GM19239 (cell line): ENCODE measurements at regions not wholly inside any gene's neighbourhood (a gene's known extent, or its start where the extent isn't known, plus 50 kb on each side); places are given as distances from the start of the nearest gene placed in this dataset.
"Not testable (repeated sequence)": the region's sequence is repeated elsewhere in the genome, so short reads cannot be mapped to it uniquely, and the experiment has no call there.

Source experiments
- DNase-seq: peaks from one replicate; pipeline ENCODE4 v3.0.0; 2011; ENCODE audit warnings: low spot score; ENCODE audit not compliant: insufficient read length
- FAIRE-seq: peaks from 2 replicates; lab custom pipeline; 2011; peaks lifted over from hg19 to GRCh38; lab: Jason Lieb, UNC

DNA sequence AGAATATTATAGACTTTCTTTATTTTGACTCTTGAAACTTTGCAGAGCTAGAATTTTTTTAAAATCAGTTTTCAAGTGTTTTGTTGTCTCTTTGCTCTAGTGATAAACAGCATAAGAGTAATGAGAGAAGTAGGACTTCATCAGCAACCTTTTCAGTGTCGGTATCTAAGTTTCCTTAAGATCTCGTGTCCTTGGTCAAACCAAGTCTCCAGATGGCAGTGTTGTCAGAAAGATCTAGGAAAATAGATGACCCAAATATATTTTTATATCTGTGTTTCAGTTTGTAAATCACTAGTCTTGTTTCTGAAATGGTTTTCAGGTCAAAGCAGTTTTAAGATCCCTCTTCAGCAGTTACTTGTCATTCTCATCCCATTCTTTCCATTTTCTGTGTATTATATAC, 438.3 kb downstream of the RAPGEF2 start:
- DNase-seq (no peak), FAIRE-seq (no peak)

DNA sequence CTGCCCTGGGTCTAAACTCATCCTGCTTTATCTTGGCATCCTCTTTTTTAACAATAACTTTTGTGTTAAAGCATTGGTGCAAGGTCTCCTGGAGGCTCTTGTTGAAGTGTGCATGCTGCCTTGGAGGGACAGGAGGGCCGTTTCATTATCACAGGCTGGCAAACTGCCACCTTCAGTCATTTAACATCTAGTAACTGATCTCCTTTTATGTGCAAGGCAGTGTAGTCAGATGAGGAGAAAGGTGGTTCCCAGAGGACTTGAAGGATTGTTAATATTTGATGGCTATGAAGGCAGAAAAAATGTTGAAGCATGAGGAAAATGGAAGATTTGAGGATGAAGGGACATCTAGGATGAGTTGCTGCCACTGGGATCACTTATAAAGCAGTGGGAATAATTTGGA, 439.4 kb downstream of the RAPGEF2 start:
- DNase-seq (no peak), FAIRE-seq (no peak)

DNA sequence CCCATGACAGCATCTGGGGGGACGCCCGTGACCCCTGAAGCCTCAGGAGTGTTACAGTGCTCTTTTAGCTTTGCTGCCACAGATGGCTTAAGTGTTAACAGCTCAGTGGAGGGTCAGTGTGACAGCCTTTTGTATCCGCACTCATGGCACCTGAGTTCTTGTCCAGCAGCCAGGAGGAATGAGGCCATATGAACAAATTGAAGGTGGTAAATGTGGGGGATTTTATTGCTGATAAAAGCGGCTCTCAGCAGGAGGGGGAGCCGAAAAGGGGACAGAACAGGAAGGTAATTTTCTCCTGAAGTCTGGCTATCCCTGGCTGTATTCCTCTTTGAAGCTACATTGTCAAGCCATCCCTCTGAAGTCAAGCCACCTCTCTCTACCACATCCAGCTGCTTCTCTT, 441.0 kb downstream of the RAPGEF2 start:
- no peak for FAIRE-seq
- DNase-seq, result no peak

DNA sequence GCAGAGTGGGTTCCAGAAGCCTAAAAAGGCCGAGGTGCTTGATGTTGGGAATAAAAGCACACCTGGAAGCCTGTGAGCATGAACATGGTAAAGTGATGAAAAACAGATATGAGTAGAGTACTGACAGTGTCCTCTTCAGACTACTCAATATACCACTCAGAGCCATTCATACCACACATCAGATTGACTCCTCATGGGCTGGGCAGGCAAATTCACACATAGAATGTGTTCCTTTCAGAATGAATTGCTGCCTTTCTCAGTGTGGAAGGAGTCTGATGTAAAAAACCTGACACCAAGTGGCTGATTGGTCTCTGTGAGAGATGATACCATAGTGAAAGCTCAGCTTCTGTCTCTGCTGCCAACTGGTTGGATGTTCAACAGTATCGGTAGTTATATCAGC, 442.7 kb downstream of the RAPGEF2 start:
- FAIRE-seq, result no peak
- no peak for DNase-seq

DNA sequence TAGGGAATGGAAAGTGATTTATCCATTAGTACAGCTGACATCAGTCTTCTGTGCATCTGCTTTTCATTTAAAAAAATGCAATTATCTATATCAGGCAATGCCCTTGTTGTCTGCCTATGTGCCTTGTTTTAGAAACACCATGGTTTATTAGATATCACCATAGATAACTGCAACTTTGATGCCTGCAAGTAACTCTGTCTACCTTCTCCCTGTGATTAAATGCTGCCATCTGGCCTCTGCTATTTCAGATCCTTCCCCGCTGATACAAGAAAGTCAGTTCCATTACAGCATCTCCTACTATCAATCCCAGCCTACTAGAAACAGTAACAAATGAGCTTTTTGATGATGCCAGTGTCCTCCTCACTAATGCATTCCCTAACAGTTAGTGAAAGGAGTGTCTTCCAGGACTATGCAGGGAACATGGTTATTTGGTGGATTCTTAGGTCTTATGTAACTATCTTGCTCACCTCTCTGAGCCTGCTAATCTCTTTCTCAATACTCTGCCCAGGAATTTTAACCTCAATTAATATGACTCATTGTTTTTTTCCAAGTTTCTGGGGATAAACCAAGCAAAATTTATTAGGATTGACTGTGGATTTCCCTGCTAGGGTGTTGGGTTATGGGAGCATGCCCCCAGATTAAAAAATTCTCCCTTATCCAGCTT, 444.9 kb downstream of the RAPGEF2 start:
- FAIRE-seq, result no peak
- no peak for DNase-seq

DNA sequence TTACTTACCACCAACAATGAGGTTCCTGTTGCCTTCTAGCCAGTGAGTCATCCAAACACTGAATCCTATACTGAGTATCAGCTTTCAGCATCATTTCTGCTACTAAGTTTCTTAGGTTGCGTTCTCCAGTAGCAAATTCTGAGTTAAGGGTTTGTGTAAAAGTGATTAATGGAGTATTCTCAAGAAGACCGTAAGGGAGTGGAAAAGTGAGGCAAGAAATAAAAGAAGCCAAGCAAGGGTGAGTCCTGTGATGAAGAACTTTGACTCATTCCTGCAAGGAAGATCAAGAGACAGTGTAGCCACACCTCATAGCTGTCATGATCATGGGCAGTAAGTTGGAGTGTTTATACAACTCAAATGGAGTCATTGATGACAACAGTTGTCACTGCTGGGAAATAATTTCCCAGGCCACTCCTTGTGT, 446.2 kb downstream of the RAPGEF2 start:
- FAIRE-seq (no peak), DNase-seq (no peak)

DNA sequence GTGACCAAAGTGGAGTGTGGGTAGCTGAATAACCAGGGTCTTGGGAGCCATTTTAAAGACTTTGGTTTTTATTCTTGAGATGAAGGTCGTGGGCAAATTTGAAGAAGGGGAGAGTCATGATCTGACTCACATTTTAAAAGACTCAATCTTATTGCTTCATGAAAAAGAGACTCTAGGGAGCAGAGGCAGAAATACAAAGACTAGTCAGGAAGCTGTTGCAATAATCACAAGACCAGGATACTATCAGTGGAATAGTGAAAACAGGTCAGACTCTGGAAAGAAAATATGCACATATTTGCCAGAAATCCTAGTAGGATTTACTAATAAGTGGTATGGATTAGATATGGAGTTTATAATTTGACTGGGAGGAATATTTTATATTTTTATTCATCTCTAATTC, 448.4 kb downstream of the RAPGEF2 start:
- DNase-seq, result no peak
- FAIRE-seq, result no peak

DNA sequence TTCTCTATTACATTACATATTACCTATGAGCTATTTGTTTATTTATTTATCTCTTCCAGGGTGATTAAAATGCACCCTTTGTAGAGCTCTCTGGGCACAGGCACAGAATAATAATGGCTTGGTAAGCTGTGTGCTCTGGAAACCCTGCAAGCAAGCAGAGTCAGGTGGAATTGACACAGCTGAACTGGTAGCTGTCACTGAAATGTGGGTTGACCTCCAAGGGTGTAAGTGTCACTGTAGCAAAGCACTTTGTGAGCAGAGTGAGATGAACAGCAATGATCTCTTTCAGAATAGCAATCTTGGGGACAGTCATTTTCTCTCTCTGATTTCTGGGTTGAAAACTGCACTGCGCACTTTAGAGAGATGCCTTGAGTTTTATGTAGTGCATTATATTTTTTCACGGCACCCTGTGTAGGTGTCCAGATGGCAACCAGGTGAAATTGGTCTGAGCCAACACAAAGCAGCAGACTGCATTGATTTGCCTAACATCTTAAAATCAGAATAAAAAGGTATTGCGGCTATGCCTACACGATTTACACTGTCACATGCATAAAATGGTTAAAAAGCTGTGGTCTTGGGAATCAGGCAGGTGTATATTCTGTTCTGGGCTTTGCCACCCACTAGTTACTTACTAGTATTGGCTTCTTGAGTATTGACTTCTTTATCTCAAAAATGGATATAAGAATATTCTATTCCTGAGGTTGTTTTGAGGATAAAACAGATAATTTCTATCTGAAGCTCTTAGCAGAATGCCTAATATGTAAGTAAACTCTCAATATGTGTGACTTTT, 450.3 kb downstream of the RAPGEF2 start:
- FAIRE-seq, result no peak
- DNase-seq, result no peak

DNA sequence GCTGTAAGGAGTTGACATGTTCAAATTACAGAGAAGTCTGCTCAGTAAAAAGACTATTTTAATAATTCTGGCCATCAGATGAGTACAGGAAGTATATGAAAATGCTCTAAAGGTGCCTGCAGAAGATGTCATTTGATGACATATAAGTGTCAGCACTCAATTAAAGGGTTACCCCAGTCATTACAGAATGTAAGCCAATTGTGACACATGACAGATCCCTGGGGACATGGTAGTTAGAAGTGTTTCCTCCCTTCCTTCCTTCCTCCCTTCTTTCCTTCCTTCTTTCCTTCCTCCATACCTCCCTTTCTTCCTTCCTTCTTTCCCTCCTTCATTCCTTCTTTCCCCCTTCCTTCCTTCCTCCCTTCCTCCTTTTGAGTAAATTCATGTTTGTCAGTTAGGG, 453.0 kb downstream of the RAPGEF2 start:
- FAIRE-seq (no peak), DNase-seq (no peak)

DNA sequence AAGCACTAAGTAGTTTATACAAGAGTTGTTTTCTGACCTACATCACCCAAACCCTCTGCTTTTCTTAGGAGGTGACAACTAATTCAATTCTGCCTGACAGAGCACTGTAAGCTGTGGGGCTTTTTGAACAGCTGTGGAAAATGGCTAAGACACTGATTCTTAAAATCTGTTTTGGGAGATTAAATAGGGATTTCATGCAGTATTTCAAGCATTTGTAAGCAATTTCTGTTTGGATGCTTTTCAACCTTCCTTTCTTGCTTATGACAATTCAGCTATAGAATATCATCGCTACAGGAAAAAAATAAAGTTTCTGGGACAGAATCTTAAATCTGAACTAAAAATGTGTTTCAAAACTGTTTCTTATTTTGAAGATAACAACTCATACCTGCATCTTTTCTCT, 459.5 kb downstream of the RAPGEF2 start:
- FAIRE-seq, result no peak

DNA sequence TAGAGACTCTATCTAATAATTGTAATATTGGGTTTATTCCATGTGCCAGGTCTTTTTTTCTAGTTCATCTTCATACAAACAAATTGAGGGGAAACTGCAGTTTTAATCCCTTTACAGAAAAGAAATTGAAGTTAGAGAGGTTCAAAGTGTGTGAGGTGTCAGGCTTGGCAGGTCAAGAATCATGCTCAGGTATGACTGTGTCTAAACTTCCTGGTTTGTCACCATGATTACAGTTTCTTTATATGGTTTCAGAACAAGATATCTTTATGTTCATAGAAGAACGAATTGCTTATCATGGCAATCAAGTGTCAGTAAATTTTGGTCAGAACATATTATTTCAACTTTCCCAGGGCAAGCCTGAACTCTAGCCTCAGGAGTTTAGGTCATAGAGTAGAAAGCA, 460.4 kb downstream of the RAPGEF2 start:
- FAIRE-seq (no peak), DNase-seq (no peak)

More for the DNA sequence above, 459.5 kb downstream of the RAPGEF2 start:
- DNase-seq, result no peak

DNA sequence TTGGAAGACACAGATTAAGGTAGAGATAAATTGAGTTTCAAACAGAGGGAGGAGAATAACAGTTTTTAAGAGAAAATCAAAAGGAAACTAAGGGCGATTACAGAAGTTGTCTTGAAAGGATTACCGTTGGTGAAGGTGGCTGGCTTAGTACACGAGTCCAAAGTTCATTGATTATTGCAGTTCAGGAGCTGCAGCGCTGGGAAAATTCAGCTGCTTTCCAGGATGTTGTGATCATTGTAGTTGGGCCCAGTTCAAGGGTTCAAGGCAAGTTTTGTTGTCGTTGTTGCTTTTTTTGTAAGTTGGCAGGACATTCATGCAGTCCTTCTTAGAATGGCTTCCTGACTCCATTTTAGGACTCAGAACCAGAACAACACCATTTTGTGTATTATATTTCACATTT, 461.7 kb downstream of the RAPGEF2 start:
- DNase-seq (no peak), FAIRE-seq (no peak)

DNA sequence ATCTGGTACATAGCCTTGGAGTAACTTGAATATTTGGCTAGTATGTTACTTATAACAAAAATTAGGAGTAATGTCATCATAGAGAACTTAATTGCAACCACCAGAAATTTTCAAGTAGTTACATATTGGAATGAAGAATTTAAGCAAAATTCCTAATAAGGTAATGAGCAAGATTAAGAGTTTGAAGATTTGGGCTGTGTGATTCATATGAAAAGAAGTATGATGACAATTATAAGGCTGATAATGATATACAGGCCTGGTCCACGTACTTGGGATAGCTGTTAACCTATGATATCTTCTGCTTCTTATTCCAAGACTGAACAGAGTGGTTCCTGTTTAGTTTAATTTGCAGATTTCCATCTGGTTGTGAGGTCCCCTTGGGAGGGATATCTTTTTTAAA, 463.9 kb downstream of the RAPGEF2 start:
- FAIRE-seq, result no peak
- DNase-seq, result no peak

DNA sequence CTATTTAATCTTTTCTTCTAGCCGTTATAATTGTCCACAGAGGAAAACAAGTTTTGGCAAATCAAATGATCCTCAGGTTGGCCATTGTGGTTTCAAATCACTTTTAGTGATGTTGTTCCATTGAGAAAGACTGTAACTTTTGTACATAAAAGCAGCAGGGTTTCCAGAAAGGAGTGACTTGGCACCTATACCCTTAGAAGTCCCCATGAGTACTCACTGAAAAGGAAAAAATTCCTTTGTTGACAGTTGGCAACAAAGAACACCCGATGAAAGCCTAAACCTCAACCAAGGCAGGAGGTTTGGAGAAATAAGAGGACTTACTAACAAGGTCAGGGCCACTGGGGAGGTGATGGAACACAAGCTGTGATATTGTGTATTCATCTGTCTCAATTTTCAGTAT, 474.4 kb downstream of the RAPGEF2 start:
- FAIRE-seq, result no peak
- no peak for DNase-seq

DNA sequence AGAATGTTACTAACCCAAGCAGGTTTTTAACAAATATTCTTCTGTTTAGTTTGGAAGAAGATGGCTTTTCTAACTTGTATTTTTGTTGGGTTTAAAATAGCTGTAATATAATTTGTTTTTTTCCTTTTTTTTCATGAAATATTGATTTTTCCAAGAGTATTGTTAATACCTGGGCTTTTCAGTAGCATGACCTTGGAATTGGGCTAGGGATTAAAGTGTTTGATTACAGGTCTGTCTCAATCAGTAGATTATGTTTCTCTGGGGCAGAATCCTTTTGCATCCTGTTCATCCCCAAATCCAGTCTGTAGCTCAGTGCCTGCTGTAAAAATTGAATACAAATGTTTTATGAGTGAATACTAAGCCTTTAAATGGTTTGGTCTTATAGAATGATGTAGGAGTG, 479.8 kb downstream of the RAPGEF2 start:
- DNase-seq (no peak), FAIRE-seq (no peak)

DNA sequence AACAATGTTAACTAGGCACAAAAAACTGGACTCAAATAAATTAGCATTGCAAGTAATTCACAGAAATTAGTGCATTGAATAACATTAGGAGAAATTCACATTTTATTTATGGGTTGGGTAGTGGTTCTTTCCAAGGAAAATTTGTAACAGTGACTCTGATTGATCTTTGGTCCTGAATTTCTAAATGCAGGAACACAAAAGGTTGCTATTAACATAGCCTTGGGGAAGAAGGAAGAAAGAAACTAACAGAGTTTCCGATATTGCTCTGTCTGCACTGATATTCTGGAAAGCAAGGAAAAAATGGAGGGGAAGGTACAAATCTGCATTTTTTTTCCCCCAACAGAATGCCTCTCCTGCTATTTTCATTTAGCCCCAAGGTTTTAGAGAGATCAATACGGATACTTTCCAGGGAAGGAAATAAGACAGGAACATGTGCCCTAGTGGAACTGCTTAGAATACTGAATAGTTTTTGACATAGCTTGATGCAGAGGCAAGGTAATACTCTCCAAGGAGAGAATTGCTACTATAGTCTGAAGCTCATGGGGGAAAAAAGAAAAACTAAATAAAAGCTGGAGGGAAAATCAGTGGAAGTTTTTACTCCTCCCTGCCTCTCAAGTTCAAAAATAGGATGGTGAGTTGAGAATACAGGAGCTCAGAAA, 490.1 kb downstream of the RAPGEF2 start:
- FAIRE-seq (no peak), DNase-seq (no peak)

DNA sequence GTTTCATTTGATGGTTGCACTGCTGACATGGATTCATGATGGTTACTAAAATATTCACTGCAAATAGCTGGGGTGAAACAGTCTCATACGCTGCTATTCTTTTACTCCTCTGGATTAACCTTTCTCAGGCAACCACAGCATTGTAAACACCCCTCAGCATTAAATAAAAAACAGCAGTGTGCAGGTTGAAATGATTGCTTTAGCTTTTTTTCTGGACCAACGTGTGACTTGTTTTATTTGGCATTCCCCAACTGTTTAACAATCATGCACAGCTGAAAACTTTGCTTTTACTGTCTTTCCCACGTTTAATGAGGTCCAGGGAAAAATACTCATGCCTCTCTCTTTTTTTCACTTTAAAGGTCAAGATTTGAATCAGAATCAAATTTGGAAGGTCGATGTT, 490.8 kb downstream of the RAPGEF2 start:
- FAIRE-seq (no peak), DNase-seq (no peak)

DNA sequence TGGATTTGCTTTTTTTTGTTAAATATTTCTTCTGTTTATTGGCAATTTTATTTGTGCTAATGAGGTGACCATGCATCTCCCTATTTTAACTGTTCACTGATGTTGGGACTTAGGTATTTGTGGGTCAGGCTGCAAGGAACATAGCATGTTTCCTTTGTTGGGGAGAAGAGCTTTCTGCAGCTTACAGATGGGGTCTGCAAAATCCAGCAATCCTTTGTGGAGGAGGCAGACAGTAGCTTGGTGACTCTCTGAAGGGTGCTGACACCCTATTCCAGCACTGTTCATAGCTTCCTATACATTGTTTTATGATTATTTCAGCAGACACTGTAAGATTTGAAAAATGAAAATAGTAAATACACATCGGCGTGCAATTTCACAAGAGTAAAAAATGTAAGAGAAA, 491.7 kb downstream of the RAPGEF2 start:
- FAIRE-seq (no peak), DNase-seq (no peak)

DNA sequence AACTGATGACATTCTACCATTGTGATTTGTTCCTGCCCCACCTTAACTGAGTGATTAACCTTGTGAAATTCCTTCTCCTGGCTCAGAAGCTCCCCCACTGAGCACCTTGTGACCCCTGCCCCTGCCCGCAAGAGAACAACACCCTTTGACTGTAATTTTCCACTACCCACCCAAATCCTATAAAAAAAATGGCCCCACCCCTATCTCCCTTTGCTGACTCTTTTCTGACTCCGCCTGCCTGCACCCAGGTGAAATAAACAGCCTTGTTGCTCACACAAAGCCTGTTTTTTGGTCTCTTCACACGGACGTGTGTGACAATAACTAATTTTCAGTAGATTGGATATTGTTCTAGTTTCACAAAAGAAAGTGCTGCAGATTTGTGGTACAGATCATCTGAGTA, 492.2 kb downstream of the RAPGEF2 start:
- FAIRE-seq, DNase-seq: not testable (repeated sequence)

DNA sequence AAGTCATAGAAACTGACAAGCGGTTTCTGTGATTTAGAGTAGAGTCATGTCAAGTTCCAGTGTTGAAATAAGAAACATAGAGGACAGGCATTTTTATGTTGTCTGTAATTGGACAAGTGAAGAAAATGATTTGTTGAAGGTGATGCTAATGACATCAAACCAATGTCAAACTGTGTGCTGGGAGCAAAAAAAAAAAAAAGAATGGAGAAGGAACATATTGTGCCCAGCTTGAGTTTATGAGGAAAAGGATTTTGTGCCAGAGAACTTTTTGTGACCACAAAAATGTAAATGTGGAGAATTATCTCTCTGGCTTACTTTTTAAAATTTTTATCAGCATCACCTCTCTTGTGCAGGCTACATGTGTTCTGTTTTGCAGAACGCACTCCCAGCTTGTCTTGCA, 495.7 kb downstream of the RAPGEF2 start:
- DNase-seq, result no peak
- FAIRE-seq, result no peak

DNA sequence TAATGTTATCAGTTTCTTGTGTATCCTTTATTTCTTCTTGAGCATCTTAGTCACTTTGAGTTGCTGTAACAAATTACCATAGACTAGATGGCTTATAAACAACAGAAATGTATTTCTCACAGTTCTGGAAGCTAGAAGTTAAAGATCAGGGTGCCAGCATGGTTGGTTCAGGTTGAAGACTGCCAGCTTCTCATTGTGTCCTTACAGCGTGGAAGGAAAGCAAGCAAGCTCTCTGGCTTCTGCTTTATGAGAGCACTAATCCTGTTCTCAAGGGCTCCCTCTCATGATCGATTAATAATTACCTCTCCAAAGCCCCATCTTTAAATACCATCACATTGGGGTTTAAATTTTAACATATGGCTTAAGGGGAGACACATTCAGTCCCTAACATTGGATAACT, 497.2 kb downstream of the RAPGEF2 start:
- FAIRE-seq, result no peak
- DNase-seq, result no peak
